ENCODE measurements at regions not wholly inside any gene's neighbourhood (a gene's known extent, or its start where the extent isn't known, plus 50 kb on each side); places are given as distances from the start of the nearest gene placed in this dataset.
"Not testable (repeated sequence)": the region's sequence is repeated elsewhere in the genome, so short reads cannot be mapped to it uniquely, and the experiment has no call there.

GRCh38 chr4:148643851-148644250, 201.6 kb upstream of the NR3C2 start:
- no peak overlapping the region for H3K4me3 Mint-ChIP-seq
- CTCF ChIA-PET, result no interaction called here
- no peaks in the 10 kb centered on the region for H3K4me1 Mint-ChIP-seq (ENCODE audit: low read depth)
- no peaks in the 10 kb centered on the region for H3K27me3 Mint-ChIP-seq (ENCODE audit: low read depth)
- intact Hi-C loops (cut with micrococcal nuclease), result no loop called here
- no peak overlapping the region for H3K27ac Mint-ChIP-seq
- DNase-seq, result no peak
- H3K9me3 Mint-ChIP-seq, result peaks cover 2% of the 10 kb centered on the region
- no peaks in the 10 kb centered on the region for H3K36me3 Mint-ChIP-seq (ENCODE audit: low read depth)

GRCh38 chr4:148642907-148643306, 200.7 kb upstream of the NR3C2 start:
- CTCF ChIA-PET, result no interaction called here
- H3K27me3 Mint-ChIP-seq (ENCODE audit: low read depth), result no peaks in the 10 kb centered on the region
- intact Hi-C loops (cut with micrococcal nuclease), result no loop called here
- DNase-seq, result no peak
- no peak overlapping the region for H3K4me3 Mint-ChIP-seq
- H3K4me1 Mint-ChIP-seq (ENCODE audit: low read depth), result no peaks in the 10 kb centered on the region
- H3K9me3 Mint-ChIP-seq, result peaks cover 10% of the 10 kb centered on the region
- no peak overlapping the region for H3K27ac Mint-ChIP-seq
- no peaks in the 10 kb centered on the region for H3K36me3 Mint-ChIP-seq (ENCODE audit: low read depth)

GRCh38 chr4:148638079-148638478, 195.9 kb upstream of the NR3C2 start:
- peaks cover 27% of the 10 kb centered on the region for H3K9me3 Mint-ChIP-seq
- H3K36me3 Mint-ChIP-seq (ENCODE audit: low read depth); intact Hi-C loops (cut with micrococcal nuclease); H3K27ac Mint-ChIP-seq; CTCF ChIA-PET; H3K4me1 Mint-ChIP-seq (ENCODE audit: low read depth); H3K27me3 Mint-ChIP-seq (ENCODE audit: low read depth); H3K4me3 Mint-ChIP-seq; DNase-seq: not testable (repeated sequence)

- DNase-seq; H3K36me3 Mint-ChIP-seq (ENCODE audit: low read depth); intact Hi-C loops (cut with micrococcal nuclease); H3K27ac Mint-ChIP-seq; H3K4me1 Mint-ChIP-seq (ENCODE audit: low read depth); H3K27me3 Mint-ChIP-seq (ENCODE audit: low read depth); CTCF ChIA-PET; H3K4me3 Mint-ChIP-seq: not testable (repeated sequence)
- H3K9me3 Mint-ChIP-seq, result peaks cover 27% of the 10 kb centered on the region
These were observed 195.2 kb upstream of the NR3C2 start for GRCh38 chr4:148637453-148637852.

- Mint-ChIP-seq H3K4me1 (ENCODE audit: low read depth) (no peaks in the 10 kb centered on the region), H3K27ac (no peak overlapping the region), H3K36me3 (ENCODE audit: low read depth) (peaks cover 5% of the 10 kb centered on the region), H3K4me3 (no peak overlapping the region), H3K27me3 (ENCODE audit: low read depth) (peaks cover 2% of the 10 kb centered on the region), H3K9me3 (peaks cover 27% of the 10 kb centered on the region)
- CTCF ChIA-PET, result no interaction called here
- intact Hi-C loops (cut with micrococcal nuclease), result no loop called here
- DNase-seq, result no peak
These were observed 192.3 kb upstream of the NR3C2 start for GRCh38 chr4:148634476-148634875.

- CTCF ChIA-PET, result no interaction called here
- Mint-ChIP-seq H3K27ac (no peak overlapping the region), H3K9me3 (peaks cover 25% of the 10 kb centered on the region), H3K27me3 (ENCODE audit: low read depth) (peaks cover 2% of the 10 kb centered on the region), H3K4me1 (ENCODE audit: low read depth) (no peaks in the 10 kb centered on the region), H3K36me3 (ENCODE audit: low read depth) (peaks cover 5% of the 10 kb centered on the region), H3K4me3 (no peak overlapping the region)
- no peak for DNase-seq
- intact Hi-C loops (cut with micrococcal nuclease), result no loop called here
These were observed 191.5 kb upstream of the NR3C2 start for GRCh38 chr4:148633720-148634119.

GRCh38 chr4:148632476-148632875, 190.3 kb upstream of the NR3C2 start:
- CTCF ChIA-PET, result no interaction called here
- Mint-ChIP-seq H3K36me3 (ENCODE audit: low read depth) (peaks cover 5% of the 10 kb centered on the region), H3K9me3 (peaks cover 14% of the 10 kb centered on the region), H3K27me3 (ENCODE audit: low read depth) (peaks cover 2% of the 10 kb centered on the region), H3K4me1 (ENCODE audit: low read depth) (no peaks in the 10 kb centered on the region), H3K27ac (no peak overlapping the region), H3K4me3 (no peak overlapping the region)
- intact Hi-C loops (cut with micrococcal nuclease), result no loop called here
- DNase-seq, result no peak

GRCh38 chr4:148630051-148630450, 187.8 kb upstream of the NR3C2 start:
- no peaks in the 10 kb centered on the region for H3K4me1 Mint-ChIP-seq (ENCODE audit: low read depth)
- peaks cover 4% of the 10 kb centered on the region for H3K9me3 Mint-ChIP-seq
- DNase-seq, result no peak
- H3K27me3 Mint-ChIP-seq (ENCODE audit: low read depth), result peaks cover 2% of the 10 kb centered on the region
- no peak overlapping the region for H3K4me3 Mint-ChIP-seq
- no peaks in the 10 kb centered on the region for H3K36me3 Mint-ChIP-seq (ENCODE audit: low read depth)
- intact Hi-C loops (cut with micrococcal nuclease), result no loop called here
- CTCF ChIA-PET, result no interaction called here
- H3K27ac Mint-ChIP-seq, result no peak overlapping the region

- H3K27ac Mint-ChIP-seq, result no peak overlapping the region
- no peak for DNase-seq
- no peaks in the 10 kb centered on the region for H3K4me1 Mint-ChIP-seq (ENCODE audit: low read depth)
- no peaks in the 10 kb centered on the region for H3K27me3 Mint-ChIP-seq (ENCODE audit: low read depth)
- intact Hi-C loops (cut with micrococcal nuclease), result no loop called here
- no peak overlapping the region for H3K4me3 Mint-ChIP-seq
- no peaks in the 10 kb centered on the region for H3K36me3 Mint-ChIP-seq (ENCODE audit: low read depth)
- CTCF ChIA-PET, result interaction anchor here (0.7 kb wide), 1 partner anchor 404 kb away, joined by 3 read pairs; no protein-coding TSS in a partner anchor
- peaks cover 13% of the 10 kb centered on the region for H3K9me3 Mint-ChIP-seq
These were observed 176.6 kb upstream of the NR3C2 start for GRCh38 chr4:148618856-148619255.

GRCh38 chr4:148608968-148609367, 166.8 kb upstream of the NR3C2 start:
- Mint-ChIP-seq H3K4me1 (ENCODE audit: low read depth) (no peaks in the 10 kb centered on the region), H3K27ac (no peak overlapping the region), H3K9me3 (no peaks in the 10 kb centered on the region), H3K4me3 (no peak overlapping the region), H3K27me3 (ENCODE audit: low read depth) (no peaks in the 10 kb centered on the region), H3K36me3 (ENCODE audit: low read depth) (peaks cover 1% of the 10 kb centered on the region)
- CTCF ChIA-PET, result no interaction called here
- intact Hi-C loops (cut with micrococcal nuclease), result no loop called here
- DNase-seq, result no peak

- not testable (repeated sequence) for H3K27ac Mint-ChIP-seq
These were observed 156.4 kb upstream of the NR3C2 start for GRCh38 chr4:148598418-148599207.

GRCh38 chr4:148589182-148589581, 147.0 kb upstream of the NR3C2 start:
- H3K9me3 Mint-ChIP-seq, result peaks cover 33% of the 10 kb centered on the region
- CTCF ChIA-PET, result no interaction called here
- no peaks in the 10 kb centered on the region for H3K4me1 Mint-ChIP-seq (ENCODE audit: low read depth)
- H3K4me3 Mint-ChIP-seq, result no peak overlapping the region
- no peak overlapping the region for H3K27ac Mint-ChIP-seq
- H3K36me3 Mint-ChIP-seq (ENCODE audit: low read depth), result peaks cover 6% of the 10 kb centered on the region
- intact Hi-C loops (cut with micrococcal nuclease), result no loop called here
- H3K27me3 Mint-ChIP-seq (ENCODE audit: low read depth), result no peaks in the 10 kb centered on the region
- DNase-seq, result no peak

More at GRCh38 chr4:148598418-148599207, 156.4 kb upstream of the NR3C2 start:
- H3K4me3 Mint-ChIP-seq; DNase-seq; CTCF ChIA-PET; intact Hi-C loops (cut with micrococcal nuclease); H3K4me1 Mint-ChIP-seq (ENCODE audit: low read depth); H3K27me3 Mint-ChIP-seq (ENCODE audit: low read depth): not testable (repeated sequence)
- Mint-ChIP-seq H3K36me3 (ENCODE audit: low read depth) (peaks cover 12% of the 10 kb centered on the region), H3K9me3 (peaks cover 22% of the 10 kb centered on the region)

- no peak overlapping the region for H3K27ac Mint-ChIP-seq
These were observed 133.4 kb upstream of the NR3C2 start for GRCh38 chr4:148575577-148575976.

More at GRCh38 chr4:148575577-148575976, 133.4 kb upstream of the NR3C2 start:
- no peaks in the 10 kb centered on the region for H3K27me3 Mint-ChIP-seq (ENCODE audit: low read depth)
- H3K4me3 Mint-ChIP-seq, result no peak overlapping the region
- no peaks in the 10 kb centered on the region for H3K4me1 Mint-ChIP-seq (ENCODE audit: low read depth)
- H3K36me3 Mint-ChIP-seq (ENCODE audit: low read depth), result peaks cover 3% of the 10 kb centered on the region
- DNase-seq, result no peak
- intact Hi-C loops (cut with micrococcal nuclease), result no loop called here
- CTCF ChIA-PET, result no interaction called here
- peaks cover 2% of the 10 kb centered on the region for H3K9me3 Mint-ChIP-seq
